Prostate gland (tissue), 2 donors: ENCODE measurements at regions not wholly inside any gene's neighbourhood (a gene's known extent, or its start where the extent isn't known, plus 50 kb on each side); places are given as distances from the start of the nearest gene placed in this dataset.

Experiments
- DNase-seq: peaks from one replicate; pipeline ENCODE4 v3.0.0-alpha.2; 2019; ENCODE audit warnings: low spot score
- H3K27ac ChIP-seq, 2 donors: fragments of 200-600 bp; sonication (generic); 2 replicates each; pipeline ENCODE4 v1.5.1; 2017 to 2019
- H3K27me3 ChIP-seq: fragments of 200-600 bp; sonication (generic); replicated peaks from 2 replicates; pipeline ENCODE4 v1.5.1; 2019; ENCODE audit not compliant: insufficient read depth
- H3K36me3 ChIP-seq, 2 donors: fragments of 200-600 bp; sonication (generic); 1 replicate in 1 of 2; 2 replicates in 1 of 2; pipeline versions ENCODE4 v1.5.1 to v1.8.1; 2017 to 2019
- H3K4me1 ChIP-seq: fragments of 200-600 bp; sonication (generic); replicated peaks from 2 replicates; pipeline ENCODE4 v1.5.1; 2019
- H3K4me3 ChIP-seq, 2 donors: fragments of 200-600 bp; sonication (generic); 2 replicates each; pipeline ENCODE4 v1.5.1; 2017 to 2019
- H3K9me3 ChIP-seq: fragments of 200-600 bp; sonication (generic); 2 replicates; pipeline ENCODE4 v1.5.1; 2017
- POLR2A ChIP-seq: fragments of 450-650 bp; IDR thresholded peaks from one replicate; pipeline ENCODE4 v1.6.1; 2016; ENCODE audit warnings: antibody characterized with exemption, mild to moderate bottlenecking
- POLR2AphosphoS5 ChIP-seq: sonication (generic); formaldehyde crosslinking; IDR thresholded peaks from one replicate; pipeline ENCODE4 v1.6.1; 2017; ENCODE audit warnings: antibody characterized with exemption
- WGBS: methylation state at CpG from one replicate; pipeline ENCODE4 v1.1.5; 2018; 5-methylcytosine and 5-hydroxymethylcytosine counted together
- intact Hi-C: fragments of 100-400 bp; cut with DNase I; formaldehyde crosslinking; loops from one replicate; pipeline ENCODE4 v1.14.2; 2022
- TF ChIP-seq, protein P1 (sequence below), 4 experiments: fragments of 200-600 bp in 2 of 4; fragments of 450-650 bp in 2 of 4; sonication (generic) in 2 of 4; IDR thresholded peaks; 1 replicate in 3 of 4; 2 replicates in 1 of 4; pipeline ENCODE4 v1.5.1; 2016 to 2019; ENCODE audit warnings: antibody characterized with exemption in 4 of 4, mild to moderate bottlenecking in 2 of 4, moderate library complexity in 2 of 4

DNA sequence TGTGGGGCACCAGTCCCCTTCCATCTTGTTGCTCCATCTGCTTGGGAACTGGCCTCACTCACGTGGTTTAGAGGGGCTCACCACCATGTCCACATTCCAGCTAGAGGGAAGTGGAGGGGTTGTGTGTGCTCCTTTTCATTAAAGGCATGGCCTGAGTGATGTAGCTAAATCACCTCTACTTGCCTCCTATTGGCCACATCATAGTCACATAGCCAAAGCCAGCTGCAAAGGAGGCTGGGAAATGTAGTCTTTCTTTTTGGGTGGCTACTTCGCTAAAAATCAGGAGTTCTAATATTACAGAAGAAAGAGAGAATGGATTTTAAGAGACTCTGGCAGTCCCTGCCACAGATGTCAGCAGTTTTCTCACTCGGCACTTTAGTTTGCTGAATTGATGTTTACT, 63.0 kb upstream of the ALX4 start:
- TF ChIP-seq, protein P1, sequence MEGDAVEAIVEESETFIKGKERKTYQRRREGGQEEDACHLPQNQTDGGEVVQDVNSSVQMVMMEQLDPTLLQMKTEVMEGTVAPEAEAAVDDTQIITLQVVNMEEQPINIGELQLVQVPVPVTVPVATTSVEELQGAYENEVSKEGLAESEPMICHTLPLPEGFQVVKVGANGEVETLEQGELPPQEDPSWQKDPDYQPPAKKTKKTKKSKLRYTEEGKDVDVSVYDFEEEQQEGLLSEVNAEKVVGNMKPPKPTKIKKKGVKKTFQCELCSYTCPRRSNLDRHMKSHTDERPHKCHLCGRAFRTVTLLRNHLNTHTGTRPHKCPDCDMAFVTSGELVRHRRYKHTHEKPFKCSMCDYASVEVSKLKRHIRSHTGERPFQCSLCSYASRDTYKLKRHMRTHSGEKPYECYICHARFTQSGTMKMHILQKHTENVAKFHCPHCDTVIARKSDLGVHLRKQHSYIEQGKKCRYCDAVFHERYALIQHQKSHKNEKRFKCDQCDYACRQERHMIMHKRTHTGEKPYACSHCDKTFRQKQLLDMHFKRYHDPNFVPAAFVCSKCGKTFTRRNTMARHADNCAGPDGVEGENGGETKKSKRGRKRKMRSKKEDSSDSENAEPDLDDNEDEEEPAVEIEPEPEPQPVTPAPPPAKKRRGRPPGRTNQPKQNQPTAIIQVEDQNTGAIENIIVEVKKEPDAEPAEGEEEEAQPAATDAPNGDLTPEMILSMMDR (IDR thresholded peaks at IDR 0.05): no peak
- no peak for TF ChIP-seq POLR2AphosphoS5
- no peak for TF ChIP-seq POLR2A
- Histone ChIP-seq H3K27me3 (no peaks in the 10 kb centered on the region), H3K9me3 (no peaks in the 10 kb centered on the region), H3K4me3 (no peak overlapping the region), H3K4me1 (no peaks in the 10 kb centered on the region), H3K36me3 (no peaks in the 10 kb centered on the region), H3K27ac (no peak overlapping the region)
- WGBS: 66% methylated on average over 3 of the region's 3 CpGs
- DNase-seq: no peak
- intact Hi-C loops: no loop called here

DNA sequence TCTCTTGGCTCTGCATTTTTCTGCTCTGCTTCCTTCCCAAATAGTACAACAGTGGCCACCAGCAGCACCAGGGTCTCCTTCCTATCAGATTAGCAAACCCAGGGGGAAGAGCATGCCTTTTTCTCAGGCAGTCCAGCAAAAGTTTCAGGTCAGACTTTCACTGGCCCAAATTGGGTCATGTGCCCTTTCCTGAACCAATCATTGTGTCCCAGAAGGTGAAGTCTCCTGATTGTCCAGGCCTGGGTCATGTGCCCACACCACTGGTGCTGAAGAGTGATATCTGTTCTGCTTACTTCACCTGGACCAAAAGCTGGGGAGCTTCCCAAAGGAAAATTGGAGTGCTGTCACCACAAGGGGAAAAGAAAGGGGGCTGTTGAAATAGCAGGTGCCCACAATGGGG, 64.1 kb upstream of the ALX4 start:
- no peak for DNase-seq
- no peak overlapping the region for H3K4me3 ChIP-seq
- H3K27ac ChIP-seq: no peak overlapping the region
- no peaks in the 10 kb centered on the region for H3K9me3 ChIP-seq
- no peaks in the 10 kb centered on the region for H3K27me3 ChIP-seq
- no peaks in the 10 kb centered on the region for H3K4me1 ChIP-seq
- H3K36me3 ChIP-seq: no peaks in the 10 kb centered on the region
- intact Hi-C loops: no loop called here
- TF ChIP-seq, protein P1 (IDR thresholded peaks at IDR 0.05): no peak
- TF ChIP-seq POLR2AphosphoS5 (no peak), POLR2A (no peak)

DNA sequence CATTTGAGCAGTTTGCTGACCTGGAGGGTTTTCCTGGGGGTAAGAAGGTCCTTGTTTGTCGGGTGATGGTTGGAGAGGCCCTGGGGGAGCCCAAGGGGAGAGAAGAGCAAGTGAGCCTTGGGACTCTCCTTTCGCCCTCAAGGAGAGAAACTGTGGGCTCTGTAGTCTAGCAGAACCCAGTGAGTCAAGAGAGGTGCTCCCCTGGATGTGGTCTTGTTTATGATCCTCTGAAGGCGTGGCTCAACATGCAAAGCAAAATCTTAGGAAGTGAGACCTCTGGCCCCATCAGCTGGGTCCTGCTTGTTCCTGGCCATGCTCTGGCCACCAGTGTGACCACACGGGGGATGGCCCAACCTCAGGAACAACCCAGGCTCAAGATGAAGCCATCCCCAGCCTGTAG, 66.5 kb upstream of the ALX4 start:
- intact Hi-C loops: no loop called here
- Histone ChIP-seq H3K4me3 (no peak overlapping the region), H3K36me3 (no peaks in the 10 kb centered on the region), H3K9me3 (no peaks in the 10 kb centered on the region), H3K4me1 (no peaks in the 10 kb centered on the region), H3K27ac (no peak overlapping the region), H3K27me3 (no peaks in the 10 kb centered on the region)
- DNase-seq: no peak
- 89% methylated on average over 4 of the region's 4 CpGs for WGBS
- TF ChIP-seq POLR2A (no peak), POLR2AphosphoS5 (no peak)
- TF ChIP-seq, protein P1 (IDR thresholded peaks at IDR 0.05): no peak

DNA sequence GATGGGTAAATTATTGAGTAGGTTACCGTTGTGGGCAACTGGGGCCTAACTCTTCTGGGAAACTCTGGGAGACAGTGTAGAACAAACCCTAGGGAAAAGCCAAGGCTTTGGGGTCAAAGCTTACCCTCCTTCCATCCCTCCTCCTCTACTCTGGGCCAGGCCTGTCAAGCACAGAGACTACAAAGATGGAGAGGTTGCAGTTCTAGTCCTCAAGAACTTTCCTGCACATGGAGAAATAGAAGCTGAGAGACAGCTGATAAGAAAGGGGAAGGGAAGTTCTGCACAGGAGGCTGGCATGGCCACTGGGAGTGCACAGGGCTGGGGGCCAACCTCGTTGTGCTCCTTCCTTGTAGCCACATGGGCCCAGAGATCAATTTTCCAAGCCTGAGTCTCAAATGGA, 67.2 kb upstream of the ALX4 start:
- no peaks in the 10 kb centered on the region for H3K9me3 ChIP-seq
- DNase-seq: no peak
- WGBS: 87% methylated on average over 2 of the region's 2 CpGs
- intact Hi-C loops: no loop called here
- no peak overlapping the region for H3K4me3 ChIP-seq
- H3K27me3 ChIP-seq: no peaks in the 10 kb centered on the region
- H3K27ac ChIP-seq: no peak overlapping the region
- no peaks in the 10 kb centered on the region for H3K4me1 ChIP-seq
- TF ChIP-seq, protein P1 (IDR thresholded peaks at IDR 0.05): no peak
- TF ChIP-seq POLR2AphosphoS5: no peak
- no peak for TF ChIP-seq POLR2A
- no peaks in the 10 kb centered on the region for H3K36me3 ChIP-seq

DNA sequence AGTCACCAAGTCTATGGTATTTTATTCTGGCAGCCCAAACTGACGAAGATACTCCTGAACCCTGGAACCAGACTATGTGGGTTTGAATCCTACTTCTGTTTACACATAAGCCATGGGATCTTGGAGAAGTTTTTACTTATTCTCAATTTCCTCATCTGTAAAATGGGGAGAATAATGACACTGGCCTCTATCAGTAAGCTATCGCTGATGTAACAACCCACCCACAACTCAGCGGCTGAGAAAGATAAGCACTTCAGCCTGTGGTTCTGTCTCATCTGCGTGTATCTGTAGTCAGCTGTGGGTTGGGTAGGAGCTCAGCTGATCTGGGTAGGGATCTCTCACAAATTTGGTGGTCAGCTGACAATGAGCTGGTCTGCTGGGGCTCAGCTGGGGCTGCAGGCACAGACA, 68.0 kb upstream of the ALX4 start:
- no peak for DNase-seq
- intact Hi-C loops: no loop called here
- H3K27ac ChIP-seq: no peak overlapping the region
- 97% methylated on average over 4 of the region's 4 CpGs for WGBS
- no peaks in the 10 kb centered on the region for H3K4me1 ChIP-seq
- H3K9me3 ChIP-seq: no peaks in the 10 kb centered on the region
- H3K36me3 ChIP-seq: no peaks in the 10 kb centered on the region
- H3K4me3 ChIP-seq: no peak overlapping the region
- TF ChIP-seq, protein P1 (IDR thresholded peaks at IDR 0.05): no peak
- no peak for TF ChIP-seq POLR2A
- no peak for TF ChIP-seq POLR2AphosphoS5
- no peaks in the 10 kb centered on the region for H3K27me3 ChIP-seq
